SK-N-SH treated with all-trans-retinoic acid at 6 μM for 48 hours (cell line): ENCODE measurements at regions not wholly inside any gene's neighbourhood (a gene's known extent, or its start where the extent isn't known, plus 50 kb on each side); places are given as distances from the start of the nearest gene placed in this dataset.

Source experiments
- ARNTL ChIP-seq: fragments of 450-650 bp; formaldehyde crosslinking; IDR thresholded peaks from 2 replicates; pipeline ENCODE4 v1.5.0; 2020; ENCODE audit warnings: low read depth, mild to moderate bottlenecking, moderate library complexity, borderline replicate concordance
- GLIS3 ChIP-seq: fragments of 250-450 bp; sonication (Bioruptor Pico); IDR thresholded peaks from 2 replicates; pipeline ENCODE4 v1.5.0; 2020; ENCODE audit warnings: mild to moderate bottlenecking, moderate library complexity
- TCF4 ChIP-seq: fragments of 250-450 bp; sonication (Bioruptor Pico); IDR thresholded peaks from 2 replicates; pipeline ENCODE4 v1.8.0; 2021; ENCODE audit warnings: mild to moderate bottlenecking, moderate library complexity, borderline replicate concordance
- TF ChIP-seq, protein P1 (sequence below): fragments of 250-450 bp; sonication (Bioruptor Pico); IDR thresholded peaks from 2 replicates; pipeline ENCODE4 v1.8.0; 2020; ENCODE audit warnings: mild to moderate bottlenecking, moderate library complexity, borderline replicate concordance
- TF ChIP-seq, protein P2 (sequence below): fragments of 250-450 bp; sonication (Bioruptor Pico); IDR thresholded peaks from 2 replicates; pipeline ENCODE4 v1.5.1; 2021; ENCODE audit warnings: mild to moderate bottlenecking, moderate library complexity
- TF ChIP-seq, protein P3 (sequence below): fragments of 250-450 bp; sonication (Bioruptor Pico); IDR thresholded peaks from 2 replicates; pipeline ENCODE4 v1.5.1; 2020; ENCODE audit warnings: low read depth, mild to moderate bottlenecking, moderate library complexity

DNA sequence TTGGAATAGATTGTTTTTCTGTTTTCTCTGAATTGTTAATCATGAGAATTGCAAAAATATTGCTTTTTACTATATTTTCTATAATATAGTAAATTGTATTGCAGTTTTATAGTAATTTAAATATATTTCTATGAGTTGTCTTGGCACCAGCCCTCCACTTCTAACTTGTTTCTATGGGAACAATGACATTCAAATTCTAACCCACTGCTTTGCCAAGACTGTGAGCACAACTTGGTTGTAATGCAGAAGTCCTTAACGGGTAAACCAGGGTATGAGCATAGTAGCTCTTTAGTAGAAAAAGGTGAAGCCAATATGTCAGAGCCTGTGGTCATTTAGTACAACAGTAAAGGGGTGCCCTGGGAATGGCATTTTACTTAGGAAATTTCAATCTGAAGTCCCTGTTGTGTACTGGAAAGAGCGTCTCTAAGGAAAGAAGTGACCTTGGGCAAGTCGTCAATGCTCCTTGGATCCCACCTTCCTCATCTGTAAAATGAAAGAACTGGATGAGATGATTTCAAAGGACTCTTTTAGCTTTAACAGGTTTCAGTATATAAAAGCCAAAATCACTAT is 283.3 kb downstream of the ATP23 start:
- TF ChIP-seq TCF4 (no peak), ARNTL (no peak), GLIS3 (CRISPR knock-in tag) (no peak)
- TF ChIP-seq, protein P1, sequence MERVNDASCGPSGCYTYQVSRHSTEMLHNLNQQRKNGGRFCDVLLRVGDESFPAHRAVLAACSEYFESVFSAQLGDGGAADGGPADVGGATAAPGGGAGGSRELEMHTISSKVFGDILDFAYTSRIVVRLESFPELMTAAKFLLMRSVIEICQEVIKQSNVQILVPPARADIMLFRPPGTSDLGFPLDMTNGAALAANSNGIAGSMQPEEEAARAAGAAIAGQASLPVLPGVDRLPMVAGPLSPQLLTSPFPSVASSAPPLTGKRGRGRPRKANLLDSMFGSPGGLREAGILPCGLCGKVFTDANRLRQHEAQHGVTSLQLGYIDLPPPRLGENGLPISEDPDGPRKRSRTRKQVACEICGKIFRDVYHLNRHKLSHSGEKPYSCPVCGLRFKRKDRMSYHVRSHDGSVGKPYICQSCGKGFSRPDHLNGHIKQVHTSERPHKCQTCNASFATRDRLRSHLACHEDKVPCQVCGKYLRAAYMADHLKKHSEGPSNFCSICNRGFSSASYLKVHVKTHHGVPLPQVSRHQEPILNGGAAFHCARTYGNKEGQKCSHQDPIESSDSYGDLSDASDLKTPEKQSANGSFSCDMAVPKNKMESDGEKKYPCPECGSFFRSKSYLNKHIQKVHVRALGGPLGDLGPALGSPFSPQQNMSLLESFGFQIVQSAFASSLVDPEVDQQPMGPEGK (CRISPR knock-in tag) = no peak
- TF ChIP-seq, protein P2, sequence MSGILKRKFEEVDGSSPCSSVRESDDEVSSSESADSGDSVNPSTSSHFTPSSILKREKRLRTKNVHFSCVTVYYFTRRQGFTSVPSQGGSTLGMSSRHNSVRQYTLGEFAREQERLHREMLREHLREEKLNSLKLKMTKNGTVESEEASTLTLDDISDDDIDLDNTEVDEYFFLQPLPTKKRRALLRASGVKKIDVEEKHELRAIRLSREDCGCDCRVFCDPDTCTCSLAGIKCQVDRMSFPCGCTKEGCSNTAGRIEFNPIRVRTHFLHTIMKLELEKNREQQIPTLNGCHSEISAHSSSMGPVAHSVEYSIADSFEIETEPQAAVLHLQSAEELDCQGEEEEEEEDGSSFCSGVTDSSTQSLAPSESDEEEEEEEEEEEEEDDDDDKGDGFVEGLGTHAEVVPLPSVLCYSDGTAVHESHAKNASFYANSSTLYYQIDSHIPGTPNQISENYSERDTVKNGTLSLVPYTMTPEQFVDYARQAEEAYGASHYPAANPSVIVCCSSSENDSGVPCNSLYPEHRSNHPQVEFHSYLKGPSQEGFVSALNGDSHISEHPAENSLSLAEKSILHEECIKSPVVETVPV (CRISPR knock-in tag) = no peak
- TF ChIP-seq, protein P3, sequence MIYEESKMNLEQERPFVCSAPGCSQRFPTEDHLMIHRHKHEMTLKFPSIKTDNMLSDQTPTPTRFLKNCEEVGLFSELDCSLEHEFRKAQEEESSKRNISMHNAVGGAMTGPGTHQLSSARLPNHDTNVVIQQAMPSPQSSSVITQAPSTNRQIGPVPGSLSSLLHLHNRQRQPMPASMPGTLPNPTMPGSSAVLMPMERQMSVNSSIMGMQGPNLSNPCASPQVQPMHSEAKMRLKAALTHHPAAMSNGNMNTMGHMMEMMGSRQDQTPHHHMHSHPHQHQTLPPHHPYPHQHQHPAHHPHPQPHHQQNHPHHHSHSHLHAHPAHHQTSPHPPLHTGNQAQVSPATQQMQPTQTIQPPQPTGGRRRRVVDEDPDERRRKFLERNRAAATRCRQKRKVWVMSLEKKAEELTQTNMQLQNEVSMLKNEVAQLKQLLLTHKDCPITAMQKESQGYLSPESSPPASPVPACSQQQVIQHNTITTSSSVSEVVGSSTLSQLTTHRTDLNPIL (CRISPR knock-in tag) = no peak
